ENCODE measurements at regions not wholly inside any gene's neighbourhood (a gene's known extent, or its start where the extent isn't known, plus 50 kb on each side); places are given as distances from the start of the nearest gene placed in this dataset.
"Not testable (repeated sequence)": the region's sequence is repeated elsewhere in the genome, so short reads cannot be mapped to it uniquely, and the experiment has no call there.

GRCh38 chr2:239834143-239834542 is 191.0 kb downstream of the NDUFA10 start:
- no peak for DNase-seq (ENCODE audit: low read depth in 3 of 3, low spot score in 2 of 3)

- DNase-seq (ENCODE audit: low read depth in 3 of 3, low spot score in 2 of 3), result no peak
Observed at GRCh38 chr2:239833269-239834109, 191.7 kb downstream of the NDUFA10 start.

GRCh38 chr2:239832490-239833268 is 192.5 kb downstream of the NDUFA10 start:
- DNase-seq (ENCODE audit: low read depth in 3 of 3, low spot score in 2 of 3), result no peak

GRCh38 chr2:239831861-239832489 is 193.2 kb downstream of the NDUFA10 start:
- DNase-seq (ENCODE audit: low read depth in 3 of 3, low spot score in 2 of 3), result no peak

GRCh38 chr2:239831001-239831731 is 194.0 kb downstream of the NDUFA10 start:
- DNase-seq (ENCODE audit: low read depth in 3 of 3, low spot score in 2 of 3), result no peak

- DNase-seq (ENCODE audit: low read depth in 3 of 3, low spot score in 2 of 3), result no peak
Observed at GRCh38 chr2:239830121-239831000, 194.8 kb downstream of the NDUFA10 start.

GRCh38 chr2:239829326-239829725 is 195.8 kb downstream of the NDUFA10 start:
- DNase-seq (ENCODE audit: low read depth in 3 of 3, low spot score in 2 of 3), result no peak

GRCh38 chr2:239828973-239829275 is 196.2 kb downstream of the NDUFA10 start:
- DNase-seq (ENCODE audit: low read depth in 3 of 3, low spot score in 2 of 3), result not testable (repeated sequence)

- DNase-seq (ENCODE audit: low read depth in 3 of 3, low spot score in 2 of 3), result no peak
Observed at GRCh38 chr2:239828192-239828972, 196.8 kb downstream of the NDUFA10 start.

- no peak for DNase-seq (ENCODE audit: low read depth in 3 of 3, low spot score in 2 of 3)
Observed at GRCh38 chr2:239827523-239827890, 197.6 kb downstream of the NDUFA10 start.

GRCh38 chr2:239826786-239827522 is 198.2 kb downstream of the NDUFA10 start:
- no peak for DNase-seq (ENCODE audit: low read depth in 3 of 3, low spot score in 2 of 3)

GRCh38 chr2:239826376-239826775 is 198.8 kb downstream of the NDUFA10 start:
- DNase-seq (ENCODE audit: low read depth in 3 of 3, low spot score in 2 of 3), result no peak

- DNase-seq (ENCODE audit: low read depth in 3 of 3, low spot score in 2 of 3), result no peak
Observed at GRCh38 chr2:239825705-239825979, 199.5 kb downstream of the NDUFA10 start.

- no peak for DNase-seq (ENCODE audit: low read depth in 3 of 3, low spot score in 2 of 3)
Observed at GRCh38 chr2:239824866-239825704, 200.1 kb downstream of the NDUFA10 start.

- DNase-seq (ENCODE audit: low read depth in 3 of 3, low spot score in 2 of 3), result peak in 2 of 3 donors; percentile 47
Observed at GRCh38 chr2:239824046-239824694, 201.0 kb downstream of the NDUFA10 start.

GRCh38 chr2:239822146-239822831 is 202.9 kb downstream of the NDUFA10 start:
- DNase-seq (ENCODE audit: low read depth in 3 of 3, low spot score in 2 of 3), result no peak

- no peak for DNase-seq (ENCODE audit: low read depth in 3 of 3, low spot score in 2 of 3)
Observed at GRCh38 chr2:239821694-239822075, 203.5 kb downstream of the NDUFA10 start.

Measured in right renal cortex interstitium (tissue), 3 donors.